Lower lobe of right lung (tissue), 2 donors: ENCODE measurements at regions not wholly inside any gene's neighbourhood (a gene's known extent, or its start where the extent isn't known, plus 50 kb on each side); places are given as distances from the start of the nearest gene placed in this dataset.

ENCODE experiments used
- ATAC-seq, 2 donors: fragments of 200-7000 bp; cut with Tn5 transposase; one replicate each; pipeline ENCODE4 v1.9.1; 2020 to 2022; ENCODE audit warnings: mild to moderate bottlenecking in 2 of 2, moderate library complexity in 2 of 2
- DNase-seq: peaks from one replicate; pipeline ENCODE4 v3.0.0-alpha.2; 2020
- H3K27ac ChIP-seq: fragments of 200-600 bp; one replicate; pipeline ENCODE4 v1.8.0; 2022
- H3K27me3 ChIP-seq: fragments of 200-600 bp; one replicate; pipeline ENCODE4 v1.8.0; 2022; ENCODE audit warnings: low read depth
- H3K36me3 ChIP-seq: fragments of 200-600 bp; one replicate; pipeline ENCODE4 v1.8.0; 2022; ENCODE audit warnings: mild to moderate bottlenecking
- H3K4me1 ChIP-seq: fragments of 200-600 bp; one replicate; pipeline ENCODE4 v1.8.0; 2022
- H3K4me3 ChIP-seq: fragments of 200-600 bp; one replicate; pipeline ENCODE4 v1.8.0; 2022; ENCODE audit warnings: mild to moderate bottlenecking
- H3K9me3 ChIP-seq: fragments of 200-600 bp; one replicate; pipeline ENCODE4 v1.8.0; 2022
- CTCF ChIP-seq: fragments of 200-600 bp; IDR thresholded peaks from one replicate; pipeline ENCODE4 v1.8.0; 2022; ENCODE audit warnings: antibody characterized with exemption, mild to moderate bottlenecking
- intact Hi-C: fragments of 100-400 bp; cut with DNase I; formaldehyde crosslinking; loops from one replicate; pipeline ENCODE4 v1.11.0; 2022
- donor health status: DM: no; HTN: yes; CAD: no; lungs with severe emphysema.

- no peaks in the 10 kb centered on the region for H3K27me3 ChIP-seq
- H3K9me3 ChIP-seq, result no peaks in the 10 kb centered on the region
- TF ChIP-seq CTCF, result no peak
These were observed 134.9 kb upstream of the SLITRK2 start for GRCh38 chrX:145682518-145683298.

GRCh38 chrX:145687146-145687545 is 130.5 kb upstream of the SLITRK2 start:
- H3K27ac ChIP-seq, result no peak overlapping the region

More at GRCh38 chrX:145682518-145683298, 134.9 kb upstream of the SLITRK2 start:
- no peaks in the 10 kb centered on the region for H3K4me1 ChIP-seq
- no peak overlapping the region for H3K27ac ChIP-seq
- DNase-seq (no peak), ATAC-seq (no peak)
- no peaks in the 10 kb centered on the region for H3K36me3 ChIP-seq
- no peak overlapping the region for H3K4me3 ChIP-seq
- intact Hi-C loops, result no loop called here

GRCh38 chrX:145687707-145688106 is 129.9 kb upstream of the SLITRK2 start:
- Histone ChIP-seq H3K36me3 (no peaks in the 10 kb centered on the region), H3K4me1 (no peaks in the 10 kb centered on the region), H3K4me3 (no peak overlapping the region), H3K27me3 (no peaks in the 10 kb centered on the region), H3K27ac (no peak overlapping the region), H3K9me3 (no peaks in the 10 kb centered on the region)
- ATAC-seq, result no peak
- no peak for TF ChIP-seq CTCF
- no peak for DNase-seq
- intact Hi-C loops, result no loop called here

More at GRCh38 chrX:145687146-145687545, 130.5 kb upstream of the SLITRK2 start:
- TF ChIP-seq CTCF, result no peak
- intact Hi-C loops, result no loop called here
- no peaks in the 10 kb centered on the region for H3K4me1 ChIP-seq
- H3K36me3 ChIP-seq, result no peaks in the 10 kb centered on the region
- no peaks in the 10 kb centered on the region for H3K9me3 ChIP-seq
- ATAC-seq (no peak), DNase-seq (no peak)
- H3K4me3 ChIP-seq, result no peak overlapping the region
- H3K27me3 ChIP-seq, result no peaks in the 10 kb centered on the region

- no peaks in the 10 kb centered on the region for H3K4me1 ChIP-seq
- H3K27me3 ChIP-seq, result no peaks in the 10 kb centered on the region
- H3K4me3 ChIP-seq, result no peak overlapping the region
- no peaks in the 10 kb centered on the region for H3K36me3 ChIP-seq
- intact Hi-C loops, result no loop called here
- no peak overlapping the region for H3K27ac ChIP-seq
- no peak for DNase-seq
- ATAC-seq, result no peak
- no peak for TF ChIP-seq CTCF
- H3K9me3 ChIP-seq, result no peaks in the 10 kb centered on the region
These were observed 123.6 kb upstream of the SLITRK2 start for GRCh38 chrX:145694048-145694447.

- Histone ChIP-seq H3K9me3 (no peaks in the 10 kb centered on the region), H3K4me3 (no peak overlapping the region), H3K27ac (no peak overlapping the region), H3K4me1 (no peaks in the 10 kb centered on the region), H3K27me3 (no peaks in the 10 kb centered on the region), H3K36me3 (no peaks in the 10 kb centered on the region)
- no peak for ATAC-seq
- no peak for TF ChIP-seq CTCF
- intact Hi-C loops, result no loop called here
- no peak for DNase-seq
These were observed 101.9 kb upstream of the SLITRK2 start for GRCh38 chrX:145715641-145716138.
